ENCODE measurements at regions not wholly inside any gene's neighbourhood (a gene's known extent, or its start where the extent isn't known, plus 50 kb on each side); places are given as distances from the start of the nearest gene placed in this dataset.

DNA sequence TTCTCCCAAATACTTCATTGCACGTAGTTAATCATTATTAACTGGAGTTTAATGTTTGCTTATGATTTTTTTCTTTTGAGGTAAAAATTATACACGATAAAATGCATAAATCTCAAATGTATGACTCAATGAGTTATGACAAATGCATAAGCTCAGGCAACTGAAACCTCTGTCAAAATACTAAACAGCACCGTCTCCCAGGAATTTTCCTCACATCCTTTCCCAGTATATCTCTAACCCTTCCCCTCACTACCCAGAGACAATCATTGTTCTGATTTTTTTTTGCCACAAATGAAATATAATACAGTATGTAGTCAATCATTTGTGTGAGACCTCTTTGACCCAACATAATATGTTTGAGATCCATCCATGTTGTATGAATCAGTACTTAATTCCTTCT lies 606.5 kb downstream of the CPS1 start:
- Histone ChIP-seq H3K27me3 (ENCODE audit: insufficient read depth, low read length) (no peaks in the 10 kb centered on the region), H3K4me3 (ENCODE audit: low read length in 2 of 2) (no peak overlapping the region), H3K4me1 (ENCODE audit: insufficient read depth, low read length) (no peaks in the 10 kb centered on the region), H3K9me3 (ENCODE audit: control insufficient read depth in 1 of 2, low read length in 2 of 2) (no peaks in the 10 kb centered on the region), H3K36me3 (ENCODE audit: insufficient read depth, low read length) (no peaks in the 10 kb centered on the region), H3K27ac (ENCODE audit: low read depth, low read length) (no peak overlapping the region)
- Mint-ChIP-seq H3K36me3 (no peaks in the 10 kb centered on the region), H3K27me3 (no peaks in the 10 kb centered on the region), H3K4me1 (no peaks in the 10 kb centered on the region), H3K4me3 (no peak overlapping the region), H3K27ac (no peak overlapping the region), H3K9me3 (peaks cover 0 to 5% (median 0%) of the 10 kb centered on the region in 8 donors)
- DNase-seq = no peak
- ChIA-PET POLR2A (ENCODE audit: partially characterized antibody) (no interaction called here), CTCF (ENCODE audit: partially characterized antibody) (no interaction called here)
- intact Hi-C loops (cut with micrococcal nuclease) = no loop called here

DNA sequence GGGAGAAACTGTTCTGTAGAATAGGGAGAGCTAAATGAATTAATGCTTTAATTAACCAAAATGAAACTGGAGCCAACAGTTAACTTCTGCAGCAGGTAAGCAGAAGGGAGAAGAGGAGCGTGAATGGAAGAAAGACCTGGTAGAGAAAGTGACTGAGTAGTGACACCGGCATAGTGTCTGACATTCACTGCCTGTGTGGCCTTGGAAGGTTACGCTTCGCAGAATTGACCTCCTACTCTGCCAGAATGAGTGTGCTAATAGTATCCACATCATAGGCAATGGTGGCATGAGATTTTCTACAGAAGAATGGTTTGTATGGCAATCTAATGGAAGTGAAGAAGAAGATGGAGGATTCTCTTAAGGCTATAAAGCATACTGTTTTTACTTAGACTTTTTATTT lies 614.4 kb downstream of the CPS1 start:
- H3K36me3 Mint-ChIP-seq = no peaks in the 10 kb centered on the region
- no peak overlapping the region for H3K4me3 ChIP-seq (ENCODE audit: low read length in 2 of 2)
- H3K4me1 Mint-ChIP-seq = no peaks in the 10 kb centered on the region
- no peaks in the 10 kb centered on the region for H3K36me3 ChIP-seq (ENCODE audit: insufficient read depth, low read length)
- POLR2A ChIA-PET (ENCODE audit: partially characterized antibody) = no interaction called here
- no peak overlapping the region for H3K4me3 Mint-ChIP-seq
- intact Hi-C loops (cut with micrococcal nuclease) = no loop called here
- no peaks in the 10 kb centered on the region for H3K9me3 ChIP-seq (ENCODE audit: control insufficient read depth in 1 of 2, low read length in 2 of 2)
- CTCF ChIA-PET (ENCODE audit: partially characterized antibody) = no interaction called here
- DNase-seq = no peak
- H3K4me1 ChIP-seq (ENCODE audit: insufficient read depth, low read length) = no peaks in the 10 kb centered on the region
- H3K27me3 Mint-ChIP-seq = no peaks in the 10 kb centered on the region
- H3K9me3 Mint-ChIP-seq = peaks cover 0 to 4% (median 0%) of the 10 kb centered on the region in 8 donors
- H3K27ac Mint-ChIP-seq = no peak overlapping the region
- H3K27me3 ChIP-seq (ENCODE audit: insufficient read depth, low read length) = no peaks in the 10 kb centered on the region
- H3K27ac ChIP-seq (ENCODE audit: low read depth, low read length) = no peak overlapping the region

DNA sequence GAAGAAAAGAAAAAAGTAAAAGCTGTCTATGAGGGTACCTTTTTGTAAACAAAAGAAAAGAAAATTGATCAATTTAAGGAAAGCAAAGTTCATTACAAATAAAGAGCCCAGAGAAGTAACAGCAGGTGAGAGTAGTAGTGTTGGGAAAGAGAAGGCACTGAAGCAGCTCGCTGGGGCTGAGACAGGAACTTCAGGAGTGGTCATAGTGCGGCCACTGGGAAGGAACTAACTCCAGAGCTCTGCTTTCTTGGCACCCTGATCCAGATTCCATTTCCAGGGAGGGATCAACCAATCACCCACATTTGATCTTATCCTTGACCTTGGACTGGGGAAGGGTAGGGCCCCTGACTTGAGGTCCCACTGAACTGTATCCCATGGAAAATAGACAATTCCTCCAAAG lies 617.6 kb downstream of the CPS1 start:
- H3K4me3 Mint-ChIP-seq = no peak overlapping the region
- Histone ChIP-seq H3K36me3 (ENCODE audit: insufficient read depth, low read length) (no peaks in the 10 kb centered on the region), H3K27me3 (ENCODE audit: insufficient read depth, low read length) (no peaks in the 10 kb centered on the region), H3K9me3 (ENCODE audit: control insufficient read depth in 1 of 2, low read length in 2 of 2) (no peaks in the 10 kb centered on the region), H3K4me1 (ENCODE audit: insufficient read depth, low read length) (no peaks in the 10 kb centered on the region), H3K27ac (ENCODE audit: low read depth, low read length) (no peak overlapping the region), H3K4me3 (ENCODE audit: low read length in 2 of 2) (no peak overlapping the region)
- intact Hi-C loops (cut with micrococcal nuclease) = no loop called here
- ChIA-PET POLR2A (ENCODE audit: partially characterized antibody) (no interaction called here), CTCF (ENCODE audit: partially characterized antibody) (no interaction called here)
- no peaks in the 10 kb centered on the region for H3K4me1 Mint-ChIP-seq
- H3K27me3 Mint-ChIP-seq = no peaks in the 10 kb centered on the region
- H3K27ac Mint-ChIP-seq = no peak overlapping the region
- no peaks in the 10 kb centered on the region for H3K36me3 Mint-ChIP-seq
- DNase-seq = no peak
- H3K9me3 Mint-ChIP-seq = peaks cover 0 to 3% (median 0%) of the 10 kb centered on the region in 8 donors

DNA sequence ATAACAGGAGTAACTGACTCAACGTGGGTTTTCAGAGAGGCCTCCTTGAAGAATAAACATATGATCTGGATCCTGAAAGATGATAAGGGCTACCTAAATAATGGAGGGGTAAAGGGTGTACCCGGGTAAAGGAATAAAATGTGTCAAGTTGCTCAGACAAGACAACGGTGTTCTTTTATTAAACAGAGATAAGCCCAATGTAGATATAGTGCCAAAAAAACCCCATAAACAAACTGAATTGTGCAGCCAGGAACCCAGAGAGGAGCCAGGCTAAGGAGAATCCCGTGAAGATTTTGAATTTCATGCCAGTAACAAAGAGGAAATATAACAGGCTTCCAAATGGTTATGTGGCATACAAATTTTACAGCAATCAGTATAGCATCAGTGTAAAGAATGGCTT lies 618.2 kb downstream of the CPS1 start:
- no peak overlapping the region for H3K27ac Mint-ChIP-seq
- POLR2A ChIA-PET (ENCODE audit: partially characterized antibody) = no interaction called here
- H3K36me3 Mint-ChIP-seq = no peaks in the 10 kb centered on the region

DNA sequence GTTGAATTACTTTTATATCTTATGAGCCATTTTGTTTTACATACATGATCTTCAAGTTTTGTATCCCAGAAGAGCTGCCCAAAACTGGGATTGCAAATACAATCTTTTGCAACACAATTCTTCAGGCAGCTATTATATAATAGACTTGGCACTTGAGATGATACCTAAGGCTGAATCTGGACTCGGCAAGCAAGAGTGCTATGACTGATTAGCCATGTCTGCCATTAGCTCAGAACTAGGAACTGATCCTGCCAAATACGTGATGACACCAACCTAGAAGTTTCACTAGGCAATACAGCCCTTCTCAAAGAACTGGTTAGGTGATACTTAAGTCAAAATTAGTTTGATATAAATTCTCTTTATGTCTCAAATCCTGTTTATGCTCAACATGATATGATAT lies 619.6 kb downstream of the CPS1 start:
- Mint-ChIP-seq H3K27me3 (no peaks in the 10 kb centered on the region), H3K36me3 (no peaks in the 10 kb centered on the region), H3K4me3 (no peak overlapping the region), H3K4me1 (no peaks in the 10 kb centered on the region), H3K9me3 (peaks cover 0 to 4% (median 0%) of the 10 kb centered on the region in 8 donors), H3K27ac (no peak overlapping the region)
- no peaks in the 10 kb centered on the region for H3K36me3 ChIP-seq (ENCODE audit: insufficient read depth, low read length)
- H3K4me1 ChIP-seq (ENCODE audit: insufficient read depth, low read length) = no peaks in the 10 kb centered on the region
- no peak for DNase-seq
- POLR2A ChIA-PET (ENCODE audit: partially characterized antibody) = no interaction called here
- CTCF ChIA-PET (ENCODE audit: partially characterized antibody) = no interaction called here
- H3K9me3 ChIP-seq (ENCODE audit: control insufficient read depth in 1 of 2, low read length in 2 of 2) = no peaks in the 10 kb centered on the region
- no peak overlapping the region for H3K27ac ChIP-seq (ENCODE audit: low read depth, low read length)
- H3K4me3 ChIP-seq (ENCODE audit: low read length in 2 of 2) = no peak overlapping the region
- no peaks in the 10 kb centered on the region for H3K27me3 ChIP-seq (ENCODE audit: insufficient read depth, low read length)
- intact Hi-C loops (cut with micrococcal nuclease) = no loop called here

More for the DNA sequence above, 618.2 kb downstream of the CPS1 start:
- Histone ChIP-seq H3K36me3 (ENCODE audit: insufficient read depth, low read length) (no peaks in the 10 kb centered on the region), H3K4me3 (ENCODE audit: low read length in 2 of 2) (no peak overlapping the region), H3K27ac (ENCODE audit: low read depth, low read length) (no peak overlapping the region), H3K4me1 (ENCODE audit: insufficient read depth, low read length) (no peaks in the 10 kb centered on the region), H3K9me3 (ENCODE audit: control insufficient read depth in 1 of 2, low read length in 2 of 2) (no peaks in the 10 kb centered on the region), H3K27me3 (ENCODE audit: insufficient read depth, low read length) (no peaks in the 10 kb centered on the region)
- intact Hi-C loops (cut with micrococcal nuclease) = no loop called here
- H3K9me3 Mint-ChIP-seq = peaks cover 0 to 3% (median 0%) of the 10 kb centered on the region in 8 donors
- CTCF ChIA-PET (ENCODE audit: partially characterized antibody) = no interaction called here
- no peaks in the 10 kb centered on the region for H3K27me3 Mint-ChIP-seq
- no peak for DNase-seq
- H3K4me1 Mint-ChIP-seq = no peaks in the 10 kb centered on the region
- H3K4me3 Mint-ChIP-seq = no peak overlapping the region

DNA sequence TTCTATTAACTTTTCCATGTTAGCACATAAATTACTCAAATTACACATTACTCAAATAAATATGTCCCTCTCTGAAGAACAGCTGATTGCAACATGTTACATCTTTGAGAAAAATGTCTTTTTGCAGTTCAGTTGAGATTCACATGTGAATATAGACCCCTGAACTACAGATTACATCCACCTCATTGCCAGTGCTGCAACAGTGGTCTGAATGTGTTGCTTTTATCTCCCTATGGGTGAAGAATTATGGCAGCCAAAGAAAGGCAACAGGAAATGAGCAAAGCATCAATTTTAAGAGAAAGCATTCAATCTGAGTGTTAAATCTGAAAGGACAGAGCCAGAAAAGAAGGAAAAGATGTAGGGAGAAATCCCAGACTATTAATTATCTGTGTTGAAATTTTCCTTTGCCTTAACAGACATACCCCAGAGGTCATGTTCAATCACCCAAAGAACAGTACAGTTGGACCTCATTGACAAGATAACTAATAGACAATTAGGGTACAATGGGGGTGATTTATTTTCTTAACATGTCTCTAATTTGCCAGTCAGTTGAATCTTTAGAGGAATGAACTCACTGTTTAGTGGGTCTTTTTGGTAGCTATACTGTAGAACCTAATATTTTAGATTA lies 620.2 kb downstream of the CPS1 start:
- no peaks in the 10 kb centered on the region for H3K9me3 ChIP-seq (ENCODE audit: control insufficient read depth in 1 of 2, low read length in 2 of 2)
- no peak overlapping the region for H3K4me3 ChIP-seq (ENCODE audit: low read length in 2 of 2)
- CTCF ChIA-PET (ENCODE audit: partially characterized antibody) = no interaction called here
- intact Hi-C loops (cut with micrococcal nuclease) = no loop called here
- no peaks in the 10 kb centered on the region for H3K36me3 ChIP-seq (ENCODE audit: insufficient read depth, low read length)
- no peak overlapping the region for H3K27ac ChIP-seq (ENCODE audit: low read depth, low read length)
- H3K4me1 Mint-ChIP-seq = no peaks in the 10 kb centered on the region
- no peaks in the 10 kb centered on the region for H3K27me3 Mint-ChIP-seq
- no peaks in the 10 kb centered on the region for H3K36me3 Mint-ChIP-seq
- H3K27me3 ChIP-seq (ENCODE audit: insufficient read depth, low read length) = no peaks in the 10 kb centered on the region
- no peak overlapping the region for H3K4me3 Mint-ChIP-seq
- H3K9me3 Mint-ChIP-seq = peaks cover 0 to 4% (median 0%) of the 10 kb centered on the region in 8 donors
- POLR2A ChIA-PET (ENCODE audit: partially characterized antibody) = no interaction called here
- H3K27ac Mint-ChIP-seq = no peak overlapping the region
- no peaks in the 10 kb centered on the region for H3K4me1 ChIP-seq (ENCODE audit: insufficient read depth, low read length)
- DNase-seq = no peak

DNA sequence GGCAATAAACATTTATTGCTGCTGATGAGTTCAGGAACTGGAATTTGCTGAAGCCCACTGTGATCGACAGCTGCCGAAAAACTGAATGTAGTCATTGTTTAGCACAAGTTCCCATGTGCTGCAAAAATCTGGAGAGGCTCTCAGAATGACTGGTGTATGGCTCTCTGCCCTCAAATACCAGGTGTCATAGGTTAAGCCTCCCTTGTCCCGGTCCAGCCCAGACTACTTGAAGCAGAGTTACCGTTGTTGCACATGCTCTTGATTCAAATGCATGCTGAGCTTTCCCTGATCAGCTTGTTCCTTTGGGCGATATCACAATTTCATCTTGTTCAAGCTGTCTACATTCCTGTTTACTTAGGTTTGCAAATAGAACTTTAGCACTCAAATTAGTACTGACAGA lies 625.2 kb downstream of the CPS1 start:
- Mint-ChIP-seq H3K36me3 (no peaks in the 10 kb centered on the region), H3K9me3 (peaks cover 0 to 4% (median 0%) of the 10 kb centered on the region in 8 donors), H3K4me3 (no peak overlapping the region), H3K27me3 (no peaks in the 10 kb centered on the region), H3K27ac (no peak overlapping the region), H3K4me1 (no peaks in the 10 kb centered on the region)
- no peak for DNase-seq
- Histone ChIP-seq H3K27me3 (ENCODE audit: insufficient read depth, low read length) (no peaks in the 10 kb centered on the region), H3K36me3 (ENCODE audit: insufficient read depth, low read length) (no peaks in the 10 kb centered on the region), H3K4me3 (ENCODE audit: low read length in 2 of 2) (no peak overlapping the region), H3K9me3 (ENCODE audit: control insufficient read depth in 1 of 2, low read length in 2 of 2) (no peaks in the 10 kb centered on the region), H3K4me1 (ENCODE audit: insufficient read depth, low read length) (no peaks in the 10 kb centered on the region), H3K27ac (ENCODE audit: low read depth, low read length) (no peak overlapping the region)
- ChIA-PET CTCF (ENCODE audit: partially characterized antibody) (no interaction called here), POLR2A (ENCODE audit: partially characterized antibody) (no interaction called here)
- intact Hi-C loops (cut with micrococcal nuclease) = no loop called here

DNA sequence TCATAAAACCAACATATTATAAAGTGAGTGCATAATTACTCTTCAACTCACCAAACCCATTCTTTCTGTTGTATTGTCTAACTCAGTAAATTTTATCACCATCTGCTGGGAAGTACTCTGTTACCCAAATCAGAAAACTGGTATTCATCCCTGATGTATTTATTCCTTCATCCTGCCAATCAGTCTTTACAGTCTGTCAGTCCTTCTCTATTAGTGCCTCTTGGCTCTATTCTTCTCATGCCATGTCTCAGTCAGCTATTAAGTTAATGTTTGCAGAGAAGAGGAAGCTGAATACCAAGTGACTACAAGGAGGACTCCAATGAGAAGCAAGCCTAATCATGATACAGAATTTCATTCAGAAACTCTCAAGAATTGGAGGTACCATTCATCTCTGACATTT lies 631.2 kb downstream of the CPS1 start:
- no peaks in the 10 kb centered on the region for H3K4me1 Mint-ChIP-seq
- no peak overlapping the region for H3K27ac ChIP-seq (ENCODE audit: low read depth, low read length)
- peak overlapping the region in 1 of 7 donors; percentile 9 for H3K27ac Mint-ChIP-seq
- POLR2A ChIA-PET (ENCODE audit: partially characterized antibody) = no interaction called here
- CTCF ChIA-PET (ENCODE audit: partially characterized antibody) = no interaction called here
- H3K27me3 ChIP-seq (ENCODE audit: insufficient read depth, low read length) = no peaks in the 10 kb centered on the region
- intact Hi-C loops (cut with micrococcal nuclease) = no loop called here
- H3K36me3 Mint-ChIP-seq = no peaks in the 10 kb centered on the region
- H3K36me3 ChIP-seq (ENCODE audit: insufficient read depth, low read length) = no peaks in the 10 kb centered on the region
- H3K4me1 ChIP-seq (ENCODE audit: insufficient read depth, low read length) = no peaks in the 10 kb centered on the region
- no peak overlapping the region for H3K4me3 Mint-ChIP-seq
- H3K4me3 ChIP-seq (ENCODE audit: low read length in 2 of 2) = no peak overlapping the region
- H3K27me3 Mint-ChIP-seq = no peaks in the 10 kb centered on the region
- no peak for DNase-seq
- H3K9me3 ChIP-seq (ENCODE audit: control insufficient read depth in 1 of 2, low read length in 2 of 2) = no peaks in the 10 kb centered on the region
- H3K9me3 Mint-ChIP-seq = peaks cover 0 to 5% (median 0%) of the 10 kb centered on the region in 8 donors

Data from CD4-positive, alpha-beta memory T cell (primary cell).